ENCODE measurements at regions not wholly inside any gene's neighbourhood (a gene's known extent, or its start where the extent isn't known, plus 50 kb on each side); places are given as distances from the start of the nearest gene placed in this dataset.
"Not testable (repeated sequence)": the region's sequence is repeated elsewhere in the genome, so short reads cannot be mapped to it uniquely, and the experiment has no call there.

- Histone ChIP-seq H3K27ac (ENCODE audit: low read depth in 2 of 2, low read length in 2 of 2) (peak overlapping the region; percentile 69 to 75), H3K36me3 (ENCODE audit: control insufficient read depth in 2 of 2, insufficient read depth in 2 of 2, low read length in 2 of 2) (no peaks in the 10 kb centered on the region), H3K9ac (ENCODE audit: low read depth in 1 of 2, low read length in 2 of 2) (peak overlapping the region; percentile 35), H3K4me3 (ENCODE audit: low read length in 2 of 2) (peak overlapping the region; percentile 36 to 58), H3K4me1 (ENCODE audit: control insufficient read depth in 2 of 2, insufficient read depth in 2 of 2, low read length in 2 of 2) (peaks cover 0 to 13% of the 10 kb centered on the region in 2 donors), H3K27me3 (ENCODE audit: control insufficient read depth in 2 of 2, insufficient read depth in 2 of 2, low read length in 2 of 2) (no peaks in the 10 kb centered on the region), H3K9me3 (ENCODE audit: control insufficient read depth in 2 of 2, low read length in 2 of 2) (no peaks in the 10 kb centered on the region)
Observed at GRCh38 chr3:152205097-152205593, 63.6 kb upstream of the MBNL1 start.

DNA sequence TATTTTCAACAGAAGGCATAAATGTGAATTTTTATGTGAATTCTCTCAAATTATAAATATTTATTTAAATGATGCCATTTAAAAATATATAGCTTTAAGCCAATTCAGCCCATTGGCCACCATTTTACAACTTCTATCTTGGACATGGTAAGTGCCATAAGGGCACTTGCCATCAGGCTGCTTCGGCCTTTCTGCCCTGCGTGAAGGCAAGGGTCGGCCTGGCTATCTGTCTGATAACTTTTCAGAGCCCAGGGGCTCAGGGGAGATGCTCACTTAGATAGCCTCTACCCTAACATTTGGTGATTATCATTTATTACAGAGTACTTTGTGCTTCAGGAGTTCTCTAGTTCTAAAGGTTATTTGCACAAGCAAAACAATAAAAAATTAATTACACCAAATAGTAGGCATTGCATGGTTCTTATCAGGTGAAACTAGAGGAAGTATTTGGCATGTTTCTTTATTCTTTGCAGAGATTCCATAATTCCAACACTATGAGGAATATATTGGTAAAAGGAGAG is 62.4 kb upstream of the MBNL1 start:
- H3K27ac ChIP-seq (ENCODE audit: low read depth in 2 of 2, low read length in 2 of 2), result no peak overlapping the region
- no peak overlapping the region for H3K9ac ChIP-seq (ENCODE audit: low read depth in 1 of 2, low read length in 2 of 2)
- no peaks in the 10 kb centered on the region for H3K36me3 ChIP-seq (ENCODE audit: control insufficient read depth in 2 of 2, insufficient read depth in 2 of 2, low read length in 2 of 2)
- no peaks in the 10 kb centered on the region for H3K9me3 ChIP-seq (ENCODE audit: control insufficient read depth in 2 of 2, low read length in 2 of 2)
- no peaks in the 10 kb centered on the region for H3K27me3 ChIP-seq (ENCODE audit: control insufficient read depth in 2 of 2, insufficient read depth in 2 of 2, low read length in 2 of 2)
- peaks cover 0 to 14% of the 10 kb centered on the region in 2 donors for H3K4me1 ChIP-seq (ENCODE audit: control insufficient read depth in 2 of 2, insufficient read depth in 2 of 2, low read length in 2 of 2)
- no peak overlapping the region for H3K4me3 ChIP-seq (ENCODE audit: low read length in 2 of 2)

- H3K4me3 ChIP-seq (ENCODE audit: low read length in 2 of 2), result no peak overlapping the region
- no peak overlapping the region for H3K9ac ChIP-seq (ENCODE audit: low read depth in 1 of 2, low read length in 2 of 2)
- no peaks in the 10 kb centered on the region for H3K9me3 ChIP-seq (ENCODE audit: control insufficient read depth in 2 of 2, low read length in 2 of 2)
- no peak overlapping the region for H3K27ac ChIP-seq (ENCODE audit: low read depth in 2 of 2, low read length in 2 of 2)
- no peaks in the 10 kb centered on the region for H3K27me3 ChIP-seq (ENCODE audit: control insufficient read depth in 2 of 2, insufficient read depth in 2 of 2, low read length in 2 of 2)
- peaks cover 0 to 11% of the 10 kb centered on the region in 2 donors for H3K4me1 ChIP-seq (ENCODE audit: control insufficient read depth in 2 of 2, insufficient read depth in 2 of 2, low read length in 2 of 2)
- no peaks in the 10 kb centered on the region for H3K36me3 ChIP-seq (ENCODE audit: control insufficient read depth in 2 of 2, insufficient read depth in 2 of 2, low read length in 2 of 2)
Observed at GRCh38 chr3:152208439-152208838, 60.3 kb upstream of the MBNL1 start.

- Histone ChIP-seq H3K9me3 (ENCODE audit: control insufficient read depth in 2 of 2, low read length in 2 of 2) (no peaks in the 10 kb centered on the region), H3K4me3 (ENCODE audit: low read length in 2 of 2) (no peak overlapping the region), H3K36me3 (ENCODE audit: control insufficient read depth in 2 of 2, insufficient read depth in 2 of 2, low read length in 2 of 2) (no peaks in the 10 kb centered on the region), H3K9ac (ENCODE audit: low read depth in 1 of 2, low read length in 2 of 2) (no peak overlapping the region), H3K27ac (ENCODE audit: low read depth in 2 of 2, low read length in 2 of 2) (no peak overlapping the region), H3K27me3 (ENCODE audit: control insufficient read depth in 2 of 2, insufficient read depth in 2 of 2, low read length in 2 of 2) (no peaks in the 10 kb centered on the region), H3K4me1 (ENCODE audit: control insufficient read depth in 2 of 2, insufficient read depth in 2 of 2, low read length in 2 of 2) (peaks cover 0 to 11% of the 10 kb centered on the region in 2 donors)
Observed at GRCh38 chr3:152209060-152209459, 59.7 kb upstream of the MBNL1 start.

DNA sequence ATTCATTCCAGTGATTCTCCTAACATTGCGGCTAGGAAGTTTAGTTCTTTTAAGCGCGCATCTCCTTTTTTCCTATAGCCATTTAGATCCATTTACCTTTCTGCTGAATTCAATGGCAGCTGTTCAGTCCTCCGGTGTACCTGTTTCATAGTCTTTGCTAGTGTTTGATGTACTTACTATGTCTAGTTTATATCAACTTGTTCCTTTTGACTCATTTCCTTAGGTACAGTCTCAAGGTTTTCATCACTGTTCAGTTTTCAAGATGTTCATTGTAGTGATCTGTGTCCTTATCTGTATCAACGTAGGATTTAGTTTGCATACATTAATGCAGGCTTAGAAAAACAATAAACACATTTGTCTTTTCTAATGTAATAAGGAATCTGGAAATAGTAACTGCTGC is 59.0 kb upstream of the MBNL1 start:
- no peaks in the 10 kb centered on the region for H3K36me3 ChIP-seq (ENCODE audit: control insufficient read depth in 2 of 2, insufficient read depth in 2 of 2, low read length in 2 of 2)

DNA sequence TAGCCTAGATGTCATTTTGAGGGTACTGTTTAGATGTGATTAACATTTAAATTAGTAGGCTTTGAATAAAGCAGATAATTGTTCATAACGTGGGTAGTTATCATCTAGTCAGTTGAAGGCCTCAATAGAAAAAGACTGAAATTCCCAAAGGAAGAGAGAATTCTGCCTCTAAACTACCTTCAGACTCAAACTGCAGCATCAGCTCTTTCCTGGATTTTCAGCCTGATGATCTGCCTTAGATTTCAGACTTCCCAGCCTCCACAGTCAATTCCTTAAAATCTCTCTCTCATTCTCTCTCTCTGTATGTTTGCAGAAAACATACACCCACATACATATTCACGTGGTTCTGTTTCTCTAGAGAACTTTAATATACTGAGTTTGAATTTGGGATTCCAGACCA is 58.0 kb upstream of the MBNL1 start:
- H3K9me3 ChIP-seq (ENCODE audit: control insufficient read depth in 2 of 2, low read length in 2 of 2), result no peaks in the 10 kb centered on the region
- H3K27ac ChIP-seq (ENCODE audit: low read depth in 2 of 2, low read length in 2 of 2), result no peak overlapping the region
- H3K36me3 ChIP-seq (ENCODE audit: control insufficient read depth in 2 of 2, insufficient read depth in 2 of 2, low read length in 2 of 2), result no peaks in the 10 kb centered on the region
- no peak overlapping the region for H3K9ac ChIP-seq (ENCODE audit: low read depth in 1 of 2, low read length in 2 of 2)
- H3K27me3 ChIP-seq (ENCODE audit: control insufficient read depth in 2 of 2, insufficient read depth in 2 of 2, low read length in 2 of 2), result no peaks in the 10 kb centered on the region
- peaks cover 0 to 7% of the 10 kb centered on the region in 2 donors for H3K4me1 ChIP-seq (ENCODE audit: control insufficient read depth in 2 of 2, insufficient read depth in 2 of 2, low read length in 2 of 2)
- no peak overlapping the region for H3K4me3 ChIP-seq (ENCODE audit: low read length in 2 of 2)

More for the DNA sequence above, 59.0 kb upstream of the MBNL1 start:
- Histone ChIP-seq H3K27ac (ENCODE audit: low read depth in 2 of 2, low read length in 2 of 2) (no peak overlapping the region), H3K9me3 (ENCODE audit: control insufficient read depth in 2 of 2, low read length in 2 of 2) (no peaks in the 10 kb centered on the region), H3K4me1 (ENCODE audit: control insufficient read depth in 2 of 2, insufficient read depth in 2 of 2, low read length in 2 of 2) (peaks cover 0 to 7% of the 10 kb centered on the region in 2 donors), H3K27me3 (ENCODE audit: control insufficient read depth in 2 of 2, insufficient read depth in 2 of 2, low read length in 2 of 2) (no peaks in the 10 kb centered on the region), H3K9ac (ENCODE audit: low read depth in 1 of 2, low read length in 2 of 2) (no peak overlapping the region), H3K4me3 (ENCODE audit: low read length in 2 of 2) (no peak overlapping the region)

DNA sequence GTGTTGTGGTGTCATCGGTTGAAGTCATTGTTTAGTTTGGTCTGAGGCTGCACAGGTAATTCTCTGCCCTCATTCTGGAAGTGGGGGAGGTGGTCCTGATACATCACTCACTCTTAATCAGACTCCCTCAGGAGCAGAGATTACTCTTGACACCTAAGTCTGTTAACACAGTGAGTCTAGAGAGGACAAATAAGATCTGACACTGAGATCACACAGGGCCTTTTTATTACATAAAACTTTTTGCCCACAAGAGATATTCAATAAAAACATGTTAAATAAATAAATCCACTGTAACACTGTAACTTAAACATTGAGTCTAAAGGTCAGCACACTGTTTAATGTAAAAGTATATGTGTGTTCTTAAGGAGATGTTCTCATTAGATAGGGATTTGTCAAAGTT is 57.1 kb upstream of the MBNL1 start:
- Histone ChIP-seq H3K27ac (ENCODE audit: low read depth in 2 of 2, low read length in 2 of 2) (no peak overlapping the region), H3K27me3 (ENCODE audit: control insufficient read depth in 2 of 2, insufficient read depth in 2 of 2, low read length in 2 of 2) (no peaks in the 10 kb centered on the region), H3K4me3 (ENCODE audit: low read length in 2 of 2) (no peak overlapping the region), H3K4me1 (ENCODE audit: control insufficient read depth in 2 of 2, insufficient read depth in 2 of 2, low read length in 2 of 2) (peaks cover 0 to 5% of the 10 kb centered on the region in 2 donors), H3K36me3 (ENCODE audit: control insufficient read depth in 2 of 2, insufficient read depth in 2 of 2, low read length in 2 of 2) (no peaks in the 10 kb centered on the region), H3K9me3 (ENCODE audit: control insufficient read depth in 2 of 2, low read length in 2 of 2) (no peaks in the 10 kb centered on the region), H3K9ac (ENCODE audit: low read depth in 1 of 2, low read length in 2 of 2) (no peak overlapping the region)

GRCh38 chr3:152213203-152213602 is 55.5 kb upstream of the MBNL1 start:
- H3K9ac ChIP-seq (ENCODE audit: low read depth in 1 of 2, low read length in 2 of 2), result no peak overlapping the region
- H3K4me3 ChIP-seq (ENCODE audit: low read length in 2 of 2), result no peak overlapping the region
- no peak overlapping the region for H3K27ac ChIP-seq (ENCODE audit: low read depth in 2 of 2, low read length in 2 of 2)
- no peaks in the 10 kb centered on the region for H3K27me3 ChIP-seq (ENCODE audit: control insufficient read depth in 2 of 2, insufficient read depth in 2 of 2, low read length in 2 of 2)
- peaks cover 0 to 5% of the 10 kb centered on the region in 2 donors for H3K4me1 ChIP-seq (ENCODE audit: control insufficient read depth in 2 of 2, insufficient read depth in 2 of 2, low read length in 2 of 2)
- H3K9me3 ChIP-seq (ENCODE audit: control insufficient read depth in 2 of 2, low read length in 2 of 2), result no peaks in the 10 kb centered on the region
- H3K36me3 ChIP-seq (ENCODE audit: control insufficient read depth in 2 of 2, insufficient read depth in 2 of 2, low read length in 2 of 2), result no peaks in the 10 kb centered on the region

DNA sequence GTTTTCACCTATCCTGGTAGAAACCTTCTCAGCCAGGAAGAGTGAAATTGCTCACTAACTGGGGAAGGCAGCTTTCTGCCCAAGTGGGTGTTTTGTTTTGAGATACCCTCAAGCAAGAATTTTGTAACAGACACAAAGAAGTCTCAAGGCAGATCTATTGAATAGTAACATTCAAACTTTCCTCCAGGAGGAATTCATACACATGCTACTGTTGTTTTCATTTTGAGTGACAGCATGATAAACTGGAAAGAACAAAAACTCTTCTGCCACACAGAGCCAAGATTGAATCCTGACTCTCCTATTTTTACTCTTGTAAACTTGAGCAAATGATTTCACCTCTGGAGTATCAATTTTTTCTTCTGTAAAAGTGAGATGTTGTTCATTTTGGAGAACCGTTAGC is 54.8 kb upstream of the MBNL1 start:
- Histone ChIP-seq H3K9me3 (ENCODE audit: control insufficient read depth in 2 of 2, low read length in 2 of 2) (no peaks in the 10 kb centered on the region), H3K4me1 (ENCODE audit: control insufficient read depth in 2 of 2, insufficient read depth in 2 of 2, low read length in 2 of 2) (peaks cover 0 to 5% of the 10 kb centered on the region in 2 donors), H3K36me3 (ENCODE audit: control insufficient read depth in 2 of 2, insufficient read depth in 2 of 2, low read length in 2 of 2) (no peaks in the 10 kb centered on the region), H3K27me3 (ENCODE audit: control insufficient read depth in 2 of 2, insufficient read depth in 2 of 2, low read length in 2 of 2) (no peaks in the 10 kb centered on the region), H3K27ac (ENCODE audit: low read depth in 2 of 2, low read length in 2 of 2) (no peak overlapping the region), H3K4me3 (ENCODE audit: low read length in 2 of 2) (no peak overlapping the region), H3K9ac (ENCODE audit: low read depth in 1 of 2, low read length in 2 of 2) (no peak overlapping the region)

GRCh38 chr3:152216960-152217865 is 51.5 kb upstream of the MBNL1 start:
- H3K4me3 ChIP-seq (ENCODE audit: low read length in 2 of 2); H3K9ac ChIP-seq (ENCODE audit: low read depth in 1 of 2, low read length in 2 of 2); H3K4me1 ChIP-seq (ENCODE audit: control insufficient read depth in 2 of 2, insufficient read depth in 2 of 2, low read length in 2 of 2); H3K9me3 ChIP-seq (ENCODE audit: control insufficient read depth in 2 of 2, low read length in 2 of 2); H3K36me3 ChIP-seq (ENCODE audit: control insufficient read depth in 2 of 2, insufficient read depth in 2 of 2, low read length in 2 of 2); H3K27me3 ChIP-seq (ENCODE audit: control insufficient read depth in 2 of 2, insufficient read depth in 2 of 2, low read length in 2 of 2); H3K27ac ChIP-seq (ENCODE audit: low read depth in 2 of 2, low read length in 2 of 2): not testable (repeated sequence)
